Activated naive CD4-positive, alpha-beta T cell treated with Interleukin-2 at 50 U/mL for 16 hours (primary cell): ENCODE measurements at regions not wholly inside any gene's neighbourhood (a gene's known extent, or its start where the extent isn't known, plus 50 kb on each side); places are given as distances from the start of the nearest gene placed in this dataset.
"Not testable (repeated sequence)": the region's sequence is repeated elsewhere in the genome, so short reads cannot be mapped to it uniquely, and the experiment has no call there.

ENCODE experiments used
- DNase-seq: peaks from one replicate; pipeline ENCODE4 v3.0.0-alpha.2; 2020

- no peak for DNase-seq
These were observed 68.2 kb upstream of the VGLL4 start for GRCh38 chr3:11711876-11712275.

- DNase-seq, result no peak
These were observed 66.1 kb upstream of the VGLL4 start for GRCh38 chr3:11709782-11710181.

GRCh38 chr3:11707084-11707483 is 63.4 kb upstream of the VGLL4 start:
- DNase-seq, result not testable (repeated sequence)

GRCh38 chr3:11706604-11707003 is 62.9 kb upstream of the VGLL4 start:
- DNase-seq, result no peak

- DNase-seq, result no peak
These were observed 61.3 kb upstream of the VGLL4 start for GRCh38 chr3:11705049-11705448.

- DNase-seq, result no peak
These were observed 59.4 kb upstream of the VGLL4 start for GRCh38 chr3:11703146-11703545.

- no peak for DNase-seq
These were observed 55.3 kb upstream of the VGLL4 start for GRCh38 chr3:11699083-11699427.

GRCh38 chr3:11698326-11699082 is 54.8 kb upstream of the VGLL4 start:
- DNase-seq, result no peak

- DNase-seq, result no peak
These were observed 54.0 kb upstream of the VGLL4 start for GRCh38 chr3:11697701-11698100.

GRCh38 chr3:11696054-11696453 is 52.3 kb upstream of the VGLL4 start:
- DNase-seq, result no peak
